SK-N-SH (cell line): ENCODE measurements at regions not wholly inside any gene's neighbourhood (a gene's known extent, or its start where the extent isn't known, plus 50 kb on each side); places are given as distances from the start of the nearest gene placed in this dataset.

Experiments used
- CTCF ChIA-PET: fragments of 300-600, 350-600 bp; formaldehyde crosslinking; extraction: SDS; loops from one replicate; lab custom pipeline; 2021; lab: Yijun Ruan, JAX
- POLR2A ChIA-PET: fragments of 350-600 bp; sonication (Branson Sonifier 250); formaldehyde crosslinking; extraction: SDS; loops from one replicate; lab custom pipeline; 2020; ENCODE audit warnings: antibody characterized with exemption, inconsistent platforms; lab: Yijun Ruan, JAX
- DNase-seq: peaks from one replicate; pipeline ENCODE4 v3.0.0; 2012
- H2AFZ ChIP-seq: fragments of 200-600 bp; sonication (generic); 2 replicates; pipeline ENCODE4 v1.8.1; 2016; ENCODE audit warnings: antibody characterized with exemption, mild to moderate bottlenecking, low read depth
- H3F3A ChIP-seq: fragments of 200-600 bp; sonication (generic); replicated peaks from 2 replicates; pipeline ENCODE3; 2016; ENCODE audit warnings: antibody characterized with exemption, mild to moderate bottlenecking; ENCODE audit not compliant: insufficient read depth
- H3K27ac ChIP-seq, 2 experiments: fragments of 200-500 bp in 1 of 2; fragments of 200-600 bp in 1 of 2; sonication (Bioruptor generic) in 1 of 2; sonication (generic), shearing (Covaris generic) in 1 of 2; 2 replicates each; pipeline versions ENCODE4 v1.5.1 to v1.6.1; 2014 to 2016; ENCODE audit warnings: low read depth in 2 of 2, inconsistent platforms in 1 of 2, low read length in 1 of 2, mild to moderate bottlenecking in 1 of 2, mixed read lengths in 1 of 2
- H3K27me3 ChIP-seq: fragments of 200-600 bp; sonication (generic), shearing (Covaris generic); 2 replicates; pipeline ENCODE4 v1.6.1; 2016; ENCODE audit warnings: mixed run types; ENCODE audit not compliant: insufficient read depth
- H3K36me3 ChIP-seq, 2 experiments: fragments of 200-500 bp in 1 of 2; fragments of 200-600 bp in 1 of 2; sonication (Bioruptor generic) in 1 of 2; sonication (generic) in 1 of 2; replicated peaks in 1 of 2; 2 replicates each; pipeline versions ENCODE3 to v1.5.1; 2014 to 2016; ENCODE audit warnings: low read length in 1 of 2, mild to moderate bottlenecking in 1 of 2; ENCODE audit not compliant: insufficient read depth in 2 of 2, control insufficient read depth in 1 of 2
- H3K4me1 ChIP-seq, 2 experiments: fragments of 200-500 bp in 1 of 2; fragments of 200-600 bp in 1 of 2; sonication (Bioruptor generic) in 1 of 2; sonication (generic), shearing (Covaris generic) in 1 of 2; 2 replicates each; pipeline versions ENCODE4 v1.5.1 to v1.6.1; 2014 to 2016; ENCODE audit warnings: low read depth in 1 of 2, low read length in 1 of 2, mixed run types in 1 of 2; ENCODE audit not compliant: insufficient read depth in 2 of 2, control insufficient read depth in 1 of 2
- H3K4me2 ChIP-seq: fragments of 200-600 bp; sonication (generic), shearing (Covaris generic); 2 replicates; pipeline ENCODE4 v1.6.1; 2017; ENCODE audit warnings: mixed run types
- H3K4me3 ChIP-seq, 2 experiments: fragments of 200-500 bp in 1 of 2; fragments of 200-600 bp in 1 of 2; sonication (Bioruptor generic) in 1 of 2; sonication (generic), shearing (Covaris generic) in 1 of 2; 2 replicates each; pipeline versions ENCODE4 v1.5.1 to v1.8.1; 2014 to 2016; ENCODE audit warnings: low read depth in 2 of 2, inconsistent platforms in 1 of 2, low read length in 1 of 2, mild to moderate bottlenecking in 1 of 2, mixed read lengths in 1 of 2, moderate library complexity in 1 of 2
- H3K79me2 ChIP-seq: fragments of 200-600 bp; sonication (generic); 2 replicates; pipeline ENCODE4 v1.8.1; 2017; ENCODE audit warnings: mild to moderate bottlenecking; ENCODE audit not compliant: insufficient read depth
- H3K9ac ChIP-seq: fragments of 200-600 bp; sonication (generic); 2 replicates; pipeline ENCODE4 v1.6.1; 2017; ENCODE audit warnings: mixed run types
- H3K9me2 ChIP-seq: fragments of 200-600 bp; sonication (generic); 2 replicates; pipeline ENCODE4 v1.6.1; 2017; ENCODE audit warnings: mixed run types
- H3K9me3 ChIP-seq: fragments of 200-600 bp; sonication (generic); 2 replicates; pipeline ENCODE4 v1.6.1; 2017; ENCODE audit warnings: mixed run types, mild to moderate bottlenecking, moderate library complexity
- H4K20me1 ChIP-seq: fragments of 200-600 bp; sonication (generic); 2 replicates; pipeline ENCODE4 v1.6.1; 2017; ENCODE audit warnings: mild to moderate bottlenecking, mixed run types; ENCODE audit not compliant: insufficient read depth
- CTCF ChIP-seq: fragments of 200-600 bp; sonication (generic); IDR thresholded peaks from 2 replicates; pipeline ENCODE4 v1.6.1; 2017; ENCODE audit warnings: antibody characterized with exemption, mild to moderate bottlenecking, moderate library complexity
- ELF1 ChIP-seq: IDR thresholded peaks from 2 replicates; pipeline ENCODE4 v1.4.0; 2012
- EP300 ChIP-seq, 2 experiments: IDR thresholded peaks; 2 replicates each; pipeline versions ENCODE4 v1.4.0 to v1.6.1; 2012; ENCODE audit warnings: borderline replicate concordance in 1 of 2, low read depth in 1 of 2, low read length in 1 of 2
- FOXJ3 ChIP-seq: sonication (generic); formaldehyde crosslinking; IDR thresholded peaks from 2 replicates; pipeline ENCODE4 v1.5.1; 2020; ENCODE audit warnings: mild to moderate bottlenecking, missing genetic modification reagents
- FOXM1 ChIP-seq: IDR thresholded peaks from 2 replicates; pipeline ENCODE4 v1.4.0; 2012; ENCODE audit warnings: low read depth, mild to moderate bottlenecking
- GABPA ChIP-seq: IDR thresholded peaks from 2 replicates; pipeline ENCODE4 v1.4.0; 2012; ENCODE audit warnings: low read depth, mild to moderate bottlenecking
- GATA2 ChIP-seq: sonication (generic); formaldehyde crosslinking; IDR thresholded peaks from 2 replicates; pipeline ENCODE4 v1.5.0; 2020; ENCODE audit warnings: mild to moderate bottlenecking, missing genetic modification reagents
- POLR2AphosphoS5 ChIP-seq: IDR thresholded peaks from 2 replicates; pipeline ENCODE4 v1.6.1; 2012; ENCODE audit warnings: low read depth, low read length
- RAD21 ChIP-seq: IDR thresholded peaks from 2 replicates; pipeline ENCODE4 v1.6.1; 2012; ENCODE audit warnings: mild to moderate bottlenecking, low read length
- REST ChIP-seq: IDR thresholded peaks from 2 replicates; pipeline ENCODE4 v1.6.1; 2012; ENCODE audit warnings: mild to moderate bottlenecking, low read depth, low read length, moderate library complexity
- SIN3A ChIP-seq: IDR thresholded peaks from 2 replicates; pipeline ENCODE4 v1.6.1; 2012; ENCODE audit warnings: low read depth, mild to moderate bottlenecking, low read length, moderate library complexity, borderline replicate concordance
- SMC3 ChIP-seq: IDR thresholded peaks from 2 replicates; pipeline ENCODE4 v1.6.1; 2012; ENCODE audit warnings: low read depth, low read length, improper control_type of control experiment
- TAF1 ChIP-seq: IDR thresholded peaks from 2 replicates; pipeline ENCODE4 v1.6.1; 2012; ENCODE audit warnings: low read depth, mild to moderate bottlenecking, low read length, moderate library complexity, borderline replicate concordance
- TEAD4 ChIP-seq: IDR thresholded peaks from 2 replicates; pipeline ENCODE4 v1.4.0; 2012; ENCODE audit warnings: mild to moderate bottlenecking, borderline replicate concordance; ENCODE audit not compliant: insufficient read depth
- ZBTB33 ChIP-seq: IDR thresholded peaks from 2 replicates; pipeline ENCODE4 v1.4.0; 2012; ENCODE audit warnings: low read depth, borderline replicate concordance
- WGBS: methylation state at CpG from one replicate; pipeline ENCODE4 v1.1.6; 2017; ENCODE audit warnings: low lambda C conversion rate; 5-methylcytosine and 5-hydroxymethylcytosine counted together

GRCh38 chr12:107600581-107601144, 84.9 kb upstream of the PWP1 start:
- Histone ChIP-seq H3K4me1 (peaks cover 0 to 10% of the 10 kb centered on the region in 2 experiments; a peak in 1 of 4 replicates), H3K27ac (no peak overlapping the region), H4K20me1 (no peaks in the 10 kb centered on the region), H3K27me3 (no peaks in the 10 kb centered on the region), H2AFZ (no peak overlapping the region), H3K9me2 (no peaks in the 10 kb centered on the region), H3K36me3 (no peaks in the 10 kb centered on the region), H3K79me2 (no peaks in the 10 kb centered on the region), H3K4me3 (no peak overlapping the region), H3K9me3 (no peaks in the 10 kb centered on the region), H3K4me2 (no peak overlapping the region), H3F3A (no peaks in the 10 kb centered on the region), H3K9ac (no peak overlapping the region)
- DNase-seq: no peak
- POLR2A ChIA-PET: no interaction called here
- WGBS: 55% methylated on average over 4 of the region's 4 CpGs
- CTCF ChIA-PET: interaction anchor here (1.0 to 1.6 kb wide), 4 partner anchors 7 to 469 kb away, joined by 3 to 7 read pairs (median 3); no protein-coding TSS in a partner anchor
- no peak for TF ChIP-seq SMC3

GRCh38 chr12:107602446-107602845, 83.2 kb upstream of the PWP1 start:
- no peaks in the 10 kb centered on the region for H3K9me2 ChIP-seq
- no peaks in the 10 kb centered on the region for H3K27me3 ChIP-seq
- no peak for TF ChIP-seq TEAD4
- no peak for TF ChIP-seq GATA2 (CRISPR knock-in tag)
- H4K20me1 ChIP-seq: no peaks in the 10 kb centered on the region
- 84% methylated on average over 5 of the region's 9 CpGs for WGBS
- H3K4me2 ChIP-seq: no peak overlapping the region
- H3K4me3 ChIP-seq: no peak overlapping the region
- ChIA-PET CTCF (interaction anchor here (0.9 to 3.5 kb wide), 4 partner anchors 8 to 510 kb away, joined by 3 to 27 read pairs (median 4); no protein-coding TSS in a partner anchor), POLR2A (no interaction called here)
- no peak overlapping the region for H3K27ac ChIP-seq
- no peaks in the 10 kb centered on the region for H3K9me3 ChIP-seq
- H3K79me2 ChIP-seq: no peaks in the 10 kb centered on the region
- H3K9ac ChIP-seq: no peak overlapping the region
- H3F3A ChIP-seq: no peaks in the 10 kb centered on the region
- DNase-seq: no peak
- no peaks in the 10 kb centered on the region for H3K36me3 ChIP-seq
- H2AFZ ChIP-seq: no peak overlapping the region
- H3K4me1 ChIP-seq: peaks cover 0 to 10% of the 10 kb centered on the region in 2 experiments; a peak in 1 of 4 replicates

GRCh38 chr12:107605293-107605692, 80.3 kb upstream of the PWP1 start:
- no peak overlapping the region for H3K4me2 ChIP-seq
- no peaks in the 10 kb centered on the region for H3K9me2 ChIP-seq
- no peaks in the 10 kb centered on the region for H3K79me2 ChIP-seq
- ChIA-PET CTCF (interaction anchor here (0.9 to 19.3 kb wide), 9 partner anchors 9 to 501 kb away, joined by 3 to 361 read pairs (median 5); a partner anchor contains a TSS), POLR2A (no interaction called here)
- H3F3A ChIP-seq: no peaks in the 10 kb centered on the region
- H3K4me1 ChIP-seq: peaks cover 0 to 15% of the 10 kb centered on the region in 2 experiments; a peak in 1 of 4 replicates
- H3K27me3 ChIP-seq: no peaks in the 10 kb centered on the region
- no peaks in the 10 kb centered on the region for H3K9me3 ChIP-seq
- no peaks in the 10 kb centered on the region for H3K36me3 ChIP-seq
- H4K20me1 ChIP-seq: no peaks in the 10 kb centered on the region
- H3K9ac ChIP-seq: no peak overlapping the region
- no peak overlapping the region for H3K4me3 ChIP-seq
- H3K27ac ChIP-seq: no peak overlapping the region
- WGBS: 29% methylated on average over 3 of the region's 3 CpGs
- no peak overlapping the region for H2AFZ ChIP-seq
- no peak for DNase-seq
- TF ChIP-seq ZBTB33 (no peak), REST (no peak), SIN3A (no peak), EP300 (IDR thresholded peaks at IDR 0.05; ENCODE audit: borderline replicate concordance in 1 of 2, low read depth in 1 of 2, low read length in 1 of 2) (no peak), GABPA (no peak), CTCF (no peak), POLR2AphosphoS5 (no peak), FOXM1 (no peak), RAD21 (no peak), TAF1 (no peak), ELF1 (no peak), FOXJ3 (CRISPR knock-in tag) (no peak)
